Osteocyte (in vitro differentiated cells): ENCODE measurements at regions not wholly inside any gene's neighbourhood (a gene's known extent, or its start where the extent isn't known, plus 50 kb on each side); places are given as distances from the start of the nearest gene placed in this dataset.

Experiments used
- DNase-seq: peaks from one replicate; pipeline ENCODE4 v3.0.0; 2021; ENCODE audit warnings: mixed read lengths; ENCODE audit not compliant: unreplicated experiment; ENCODE audit errors: extremely low spot score
- H3K27ac Mint-ChIP-seq: one replicate; pipeline ENCODE4 v1.8.0; 2021; ENCODE audit warnings: mild to moderate bottlenecking, mixed read lengths; ENCODE audit not compliant: unreplicated experiment
- H3K27me3 Mint-ChIP-seq: one replicate; pipeline ENCODE4 v1.8.0; 2021; ENCODE audit warnings: mixed read lengths; ENCODE audit not compliant: unreplicated experiment
- H3K36me3 Mint-ChIP-seq: one replicate; pipeline ENCODE4 v1.8.0; 2021; ENCODE audit warnings: mixed read lengths; ENCODE audit not compliant: unreplicated experiment
- H3K4me1 Mint-ChIP-seq: one replicate; pipeline ENCODE4 v1.8.0; 2021; ENCODE audit warnings: mixed read lengths; ENCODE audit not compliant: unreplicated experiment
- H3K4me3 Mint-ChIP-seq: one replicate; pipeline ENCODE4 v1.8.0; 2021; ENCODE audit warnings: mild to moderate bottlenecking, moderate library complexity, mixed read lengths; ENCODE audit not compliant: unreplicated experiment
- H3K9me3 Mint-ChIP-seq: one replicate; pipeline ENCODE4 v1.8.0; 2021; ENCODE audit warnings: mixed read lengths; ENCODE audit not compliant: unreplicated experiment
- TF ChIP-seq, protein P1 (sequence below): fragments of 200-600 bp; sonication (generic); IDR thresholded peaks from 2 replicates; pipeline ENCODE4 v1.5.0; 2021; ENCODE audit warnings: antibody characterized with exemption, mild to moderate bottlenecking, moderate library complexity

DNA sequence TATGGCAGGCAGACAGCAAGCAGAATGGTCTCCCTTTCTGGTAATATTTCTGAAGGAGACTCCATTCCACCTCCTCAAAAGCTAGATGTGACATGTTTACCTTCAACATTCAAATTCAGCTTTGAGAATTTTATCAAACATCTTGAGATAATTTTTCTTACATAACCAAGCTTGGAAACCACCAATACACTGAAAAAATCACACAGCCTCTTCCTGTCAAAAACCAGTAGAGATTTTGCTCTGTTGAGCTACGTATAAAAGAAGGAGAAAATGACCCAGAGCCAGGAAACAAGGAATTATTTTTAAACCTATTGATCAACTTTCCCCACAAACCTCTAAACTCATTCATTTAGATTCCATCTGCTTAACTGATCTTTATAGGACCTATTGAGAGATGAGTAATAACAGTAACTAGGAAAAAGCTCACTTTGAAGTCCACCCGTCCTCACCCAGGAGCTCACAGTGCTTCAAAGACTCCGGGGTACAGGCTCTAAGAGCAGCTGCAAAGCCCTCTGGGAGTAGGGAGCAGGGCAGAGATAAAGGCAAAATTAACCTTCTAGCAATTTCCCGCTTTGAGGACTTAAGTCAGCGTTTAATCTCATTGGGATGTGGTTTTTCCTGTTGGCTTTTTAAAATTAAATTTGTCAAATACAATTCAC is 318.2 kb upstream of the RASGEF1B start:
- no peak for DNase-seq
- TF ChIP-seq, protein P1, sequence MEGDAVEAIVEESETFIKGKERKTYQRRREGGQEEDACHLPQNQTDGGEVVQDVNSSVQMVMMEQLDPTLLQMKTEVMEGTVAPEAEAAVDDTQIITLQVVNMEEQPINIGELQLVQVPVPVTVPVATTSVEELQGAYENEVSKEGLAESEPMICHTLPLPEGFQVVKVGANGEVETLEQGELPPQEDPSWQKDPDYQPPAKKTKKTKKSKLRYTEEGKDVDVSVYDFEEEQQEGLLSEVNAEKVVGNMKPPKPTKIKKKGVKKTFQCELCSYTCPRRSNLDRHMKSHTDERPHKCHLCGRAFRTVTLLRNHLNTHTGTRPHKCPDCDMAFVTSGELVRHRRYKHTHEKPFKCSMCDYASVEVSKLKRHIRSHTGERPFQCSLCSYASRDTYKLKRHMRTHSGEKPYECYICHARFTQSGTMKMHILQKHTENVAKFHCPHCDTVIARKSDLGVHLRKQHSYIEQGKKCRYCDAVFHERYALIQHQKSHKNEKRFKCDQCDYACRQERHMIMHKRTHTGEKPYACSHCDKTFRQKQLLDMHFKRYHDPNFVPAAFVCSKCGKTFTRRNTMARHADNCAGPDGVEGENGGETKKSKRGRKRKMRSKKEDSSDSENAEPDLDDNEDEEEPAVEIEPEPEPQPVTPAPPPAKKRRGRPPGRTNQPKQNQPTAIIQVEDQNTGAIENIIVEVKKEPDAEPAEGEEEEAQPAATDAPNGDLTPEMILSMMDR: no peak
- H3K36me3 Mint-ChIP-seq: no peaks in the 10 kb centered on the region
- H3K27me3 Mint-ChIP-seq: no peaks in the 10 kb centered on the region
- H3K9me3 Mint-ChIP-seq: no peaks in the 10 kb centered on the region
- no peaks in the 10 kb centered on the region for H3K4me1 Mint-ChIP-seq
- no peak overlapping the region for H3K4me3 Mint-ChIP-seq
- H3K27ac Mint-ChIP-seq: no peak overlapping the region

DNA sequence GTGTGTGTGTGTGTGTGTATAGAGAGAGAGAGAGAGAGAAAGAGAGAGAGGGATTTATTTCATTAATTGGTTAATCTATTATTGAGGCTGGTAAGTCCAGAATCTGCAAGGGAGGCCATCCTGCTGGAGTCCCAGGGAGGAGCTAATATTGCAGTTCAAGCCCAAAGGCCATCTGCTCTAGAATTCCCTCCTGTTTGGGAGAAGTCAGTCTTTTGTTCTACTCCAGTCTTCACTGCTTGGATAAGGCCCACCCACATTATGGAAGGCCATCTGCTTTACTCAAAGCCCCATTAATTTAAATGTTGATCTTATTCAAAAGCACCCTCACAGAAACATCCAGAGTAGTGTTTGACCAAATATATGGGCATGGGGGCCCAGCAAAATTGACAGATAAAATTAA is 317.5 kb upstream of the RASGEF1B start:
- Mint-ChIP-seq H3K4me3 (no peak overlapping the region), H3K9me3 (no peaks in the 10 kb centered on the region), H3K27ac (no peak overlapping the region), H3K27me3 (no peaks in the 10 kb centered on the region), H3K4me1 (no peaks in the 10 kb centered on the region), H3K36me3 (no peaks in the 10 kb centered on the region)
- TF ChIP-seq, protein P1: no peak
- no peak for DNase-seq

DNA sequence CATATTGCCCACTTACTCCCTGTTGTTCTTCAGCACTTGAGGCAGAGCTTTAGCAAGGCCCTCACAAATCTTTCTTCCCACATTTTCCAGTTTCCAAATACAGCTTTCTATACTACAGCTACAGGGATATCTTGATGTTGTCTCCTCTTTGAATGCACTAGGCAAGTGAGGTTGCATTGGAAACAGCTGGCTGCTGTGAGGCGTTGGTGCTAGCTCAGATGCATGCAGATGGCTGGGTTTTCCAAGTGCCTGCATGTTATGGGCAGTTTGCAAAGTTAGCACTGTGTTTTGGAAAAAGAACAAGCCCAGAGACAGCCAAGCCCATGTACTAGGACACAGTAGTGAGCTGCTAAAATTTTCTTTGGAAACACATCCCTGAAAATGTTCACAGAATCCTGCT is 315.1 kb upstream of the RASGEF1B start:
- no peak for DNase-seq
- no peaks in the 10 kb centered on the region for H3K36me3 Mint-ChIP-seq
- no peaks in the 10 kb centered on the region for H3K9me3 Mint-ChIP-seq
- no peak overlapping the region for H3K4me3 Mint-ChIP-seq
- H3K27me3 Mint-ChIP-seq: no peaks in the 10 kb centered on the region
- TF ChIP-seq, protein P1: no peak
- no peaks in the 10 kb centered on the region for H3K4me1 Mint-ChIP-seq
- H3K27ac Mint-ChIP-seq: no peak overlapping the region

DNA sequence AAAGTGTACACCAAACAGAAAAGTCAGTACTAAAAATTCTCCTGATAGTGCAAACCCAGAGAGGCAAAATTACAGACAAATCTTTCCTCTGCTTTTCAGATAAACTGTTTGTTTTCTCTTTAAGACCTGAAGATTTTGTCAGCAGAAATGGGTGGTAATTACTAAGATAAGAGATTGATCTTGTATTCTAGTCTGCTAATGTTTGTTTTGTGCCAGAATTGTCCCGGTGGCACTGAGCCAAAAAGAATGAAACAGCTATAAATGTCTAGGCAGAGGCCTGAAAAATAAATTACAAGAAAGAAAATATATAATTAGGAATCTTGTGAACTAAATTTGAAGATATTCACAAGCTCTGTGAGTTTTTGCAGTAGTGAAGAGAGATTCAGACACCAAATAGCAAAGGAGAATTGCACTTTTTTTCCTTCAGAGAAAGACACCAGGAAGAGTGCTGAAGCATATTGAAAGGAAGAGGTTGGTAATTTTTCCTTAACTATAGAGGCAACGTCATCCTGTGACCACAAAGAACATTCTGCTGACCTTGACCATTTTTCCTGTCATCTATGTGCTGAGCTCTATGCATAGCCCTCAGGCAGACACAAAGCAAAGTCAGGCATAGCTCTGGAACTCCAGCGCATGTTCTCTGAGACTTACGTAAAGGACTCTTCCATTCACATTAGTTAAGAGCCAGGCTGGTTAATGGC is 314.5 kb upstream of the RASGEF1B start:
- Mint-ChIP-seq H3K4me1 (no peaks in the 10 kb centered on the region), H3K4me3 (no peak overlapping the region), H3K27ac (no peak overlapping the region), H3K9me3 (no peaks in the 10 kb centered on the region), H3K27me3 (no peaks in the 10 kb centered on the region), H3K36me3 (no peaks in the 10 kb centered on the region)
- DNase-seq: no peak
- TF ChIP-seq, protein P1: no peak

DNA sequence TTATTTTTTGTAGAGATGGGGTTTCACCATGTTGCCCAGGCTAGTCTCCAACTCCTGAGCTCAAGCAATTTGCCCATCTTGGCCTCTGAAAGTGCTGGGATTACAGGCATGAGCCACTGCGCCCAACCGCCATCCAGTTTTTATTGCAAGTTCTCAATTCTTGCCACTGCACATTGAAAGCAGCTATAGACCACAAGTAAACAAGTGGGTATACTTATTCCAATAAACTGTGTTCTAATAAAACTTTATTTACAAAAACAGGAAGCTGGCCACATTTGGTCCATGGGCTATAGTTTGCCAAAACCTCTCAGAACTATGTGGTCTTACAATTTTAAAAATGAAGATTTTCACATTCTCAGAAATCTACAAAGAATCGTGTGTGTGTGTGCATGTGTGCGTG is 313.6 kb upstream of the RASGEF1B start:
- Mint-ChIP-seq H3K36me3 (no peaks in the 10 kb centered on the region), H3K4me3 (no peak overlapping the region), H3K27me3 (no peaks in the 10 kb centered on the region), H3K4me1 (no peaks in the 10 kb centered on the region), H3K9me3 (no peaks in the 10 kb centered on the region), H3K27ac (no peak overlapping the region)
- TF ChIP-seq, protein P1: no peak
- no peak for DNase-seq
